Left kidney (tissue), 1 donor: ENCODE measurements at regions not wholly inside any gene's neighbourhood (a gene's known extent, or its start where the extent isn't known, plus 50 kb on each side); places are given as distances from the start of the nearest gene placed in this dataset.
"Not testable (repeated sequence)": the region's sequence is repeated elsewhere in the genome, so short reads cannot be mapped to it uniquely, and the experiment has no call there.

ENCODE experiments used
- DNase-seq: peaks from one replicate; pipeline ENCODE4 v3.0.0-alpha.2; 2013

DNA sequence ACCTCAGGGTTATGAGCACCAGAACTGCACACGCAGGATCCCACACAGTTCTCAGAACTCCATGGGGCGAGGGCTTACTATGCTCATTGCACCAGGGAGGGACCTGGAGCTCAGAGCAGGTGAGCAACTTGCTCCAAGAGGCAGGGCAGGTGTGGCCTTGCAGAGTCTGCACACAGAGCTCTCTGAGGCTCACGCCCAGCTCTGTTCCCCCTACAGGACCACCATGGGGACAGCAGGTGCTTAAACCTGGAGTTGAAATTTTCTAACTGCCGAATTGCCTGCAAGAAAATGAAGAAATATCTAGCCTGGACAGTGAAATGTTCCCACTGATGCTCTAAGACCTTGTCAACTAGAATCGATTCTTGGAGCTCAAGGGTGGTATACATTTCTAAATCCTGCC is 49.9 kb upstream of the MSMB start:
- DNase-seq: not testable (repeated sequence)

DNA sequence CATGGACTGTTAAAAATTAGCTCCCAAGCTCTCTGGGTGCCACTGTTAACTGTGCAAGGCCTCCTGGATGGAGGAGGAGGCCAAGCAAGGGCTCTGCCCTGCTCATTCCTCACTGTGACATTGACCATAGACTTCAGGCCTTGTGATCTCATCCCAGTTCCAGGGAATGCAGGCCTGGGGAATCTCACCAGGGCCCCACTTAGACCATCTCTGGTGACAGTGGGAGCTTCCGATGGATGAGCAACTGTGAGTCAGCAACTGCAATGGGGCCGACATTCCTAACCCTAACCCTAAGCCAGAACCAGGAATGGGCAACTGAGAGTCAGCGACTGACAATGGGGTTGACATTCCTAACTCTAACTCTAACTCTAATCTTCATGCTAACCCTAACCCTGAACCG is 50.4 kb upstream of the MSMB start:
- DNase-seq: no peak

DNA sequence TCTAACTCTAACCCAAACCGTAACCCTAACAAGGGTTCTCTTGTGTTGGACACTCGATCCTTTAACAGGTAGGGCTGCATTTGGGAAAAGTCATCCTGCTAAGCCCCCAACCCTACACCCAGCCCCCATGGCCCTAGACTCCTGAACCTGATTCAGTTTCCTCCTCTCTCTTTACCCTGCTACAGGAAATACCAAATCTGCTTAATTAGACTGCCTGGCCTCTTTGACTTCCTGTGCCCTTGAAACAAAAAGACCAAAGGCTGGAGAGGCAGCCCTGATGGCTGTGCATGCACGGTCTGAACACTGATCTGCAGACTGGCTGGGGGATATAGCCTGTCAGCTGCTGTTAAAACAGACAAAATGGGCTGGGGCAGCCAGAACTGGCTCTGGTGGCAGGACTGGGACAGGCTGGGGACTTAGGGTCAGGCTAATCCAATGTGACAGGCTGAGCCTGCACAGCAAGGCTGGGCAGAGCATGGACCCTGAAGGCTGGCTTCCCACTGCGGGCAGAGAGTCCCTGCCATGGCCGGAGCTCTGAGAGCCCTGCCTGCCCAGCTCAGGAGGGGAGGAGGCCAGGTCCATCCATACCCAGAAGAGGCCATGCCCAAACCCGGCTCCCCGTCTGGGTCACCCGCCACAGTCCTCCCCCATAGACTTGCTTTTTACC is 51.0 kb upstream of the MSMB start:
- no peak for DNase-seq

DNA sequence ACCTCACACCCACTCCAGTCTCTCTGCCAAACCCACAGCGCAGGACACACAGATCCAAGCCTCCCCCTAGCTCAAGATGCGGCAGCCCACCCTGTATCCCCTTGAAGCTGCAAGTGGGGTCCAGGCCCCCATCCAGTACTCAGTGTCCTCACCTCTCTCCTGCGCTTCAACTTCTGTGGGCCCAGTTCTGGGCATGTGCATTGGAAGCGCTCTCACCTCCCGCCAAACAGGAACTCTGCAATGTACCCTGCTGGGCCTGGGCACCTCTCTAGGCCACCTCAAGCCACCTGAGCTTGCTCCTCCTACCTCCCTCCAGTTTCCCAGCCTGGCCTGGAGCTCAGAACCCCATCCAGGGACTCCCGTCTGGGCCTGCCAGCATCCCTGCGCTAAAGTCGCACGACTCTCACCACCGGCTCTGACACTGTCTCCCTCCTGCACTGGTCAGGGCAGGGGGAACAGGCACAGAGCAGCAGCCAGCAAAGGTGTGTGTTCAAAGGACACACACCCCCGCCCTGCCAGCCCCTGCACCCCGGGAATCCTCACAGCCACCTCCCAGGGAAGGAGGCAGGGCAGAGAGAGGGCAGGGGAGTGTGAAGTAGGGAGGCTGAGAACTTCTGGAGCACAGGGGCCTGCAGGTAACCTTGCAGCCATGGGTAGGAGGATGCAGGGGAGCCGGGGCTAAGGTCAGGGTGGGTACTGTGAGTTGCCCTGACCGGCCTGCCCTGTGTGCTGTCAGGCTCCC is 51.7 kb upstream of the MSMB start:
- no peak for DNase-seq

DNA sequence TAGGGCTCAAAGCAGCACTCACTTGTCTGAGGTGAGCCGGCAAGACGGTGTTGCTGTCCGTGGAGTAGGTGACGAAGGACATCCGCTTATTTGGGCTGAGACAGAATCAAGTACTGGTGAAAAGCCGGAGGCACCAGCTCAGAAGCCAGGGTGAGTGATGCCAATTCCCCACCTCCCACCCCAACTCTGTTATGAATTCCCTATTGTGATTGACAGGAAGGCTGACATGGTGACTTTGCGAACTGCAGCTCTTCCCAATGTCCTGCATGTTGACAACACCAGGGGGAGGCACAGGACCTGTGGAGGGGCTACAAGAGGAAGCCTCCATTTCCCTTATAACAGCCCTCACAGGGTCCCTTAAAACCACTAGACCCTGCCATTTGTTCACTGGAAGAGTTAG is 52.3 kb upstream of the MSMB start:
- no peak for DNase-seq

DNA sequence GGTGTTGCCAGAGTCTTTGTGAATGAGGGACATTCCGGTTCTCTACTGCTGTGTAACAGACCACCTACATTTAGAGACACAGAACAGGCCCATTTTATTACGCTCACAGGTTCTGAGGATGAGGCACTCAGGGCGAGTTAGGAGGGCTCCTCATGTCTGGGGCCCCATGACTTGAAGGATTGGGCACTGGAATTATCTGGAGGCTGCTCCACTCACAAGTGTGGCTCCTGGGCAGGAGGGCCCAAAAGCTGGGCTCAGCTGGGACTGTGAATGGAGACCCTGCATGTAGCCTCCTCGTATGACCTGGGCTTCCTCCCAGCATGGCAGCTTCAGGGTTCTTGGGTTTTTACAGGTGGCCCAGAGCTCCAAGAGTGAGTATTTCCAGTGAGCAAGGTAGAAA is 52.9 kb upstream of the MSMB start:
- DNase-seq: not testable (repeated sequence)

GRCh38 chr10:46104071-46104585 is 58.1 kb upstream of the MSMB start:
- no peak for DNase-seq

GRCh38 chr10:46105416-46105815 is 59.3 kb upstream of the MSMB start:
- DNase-seq: not testable (repeated sequence)

DNA sequence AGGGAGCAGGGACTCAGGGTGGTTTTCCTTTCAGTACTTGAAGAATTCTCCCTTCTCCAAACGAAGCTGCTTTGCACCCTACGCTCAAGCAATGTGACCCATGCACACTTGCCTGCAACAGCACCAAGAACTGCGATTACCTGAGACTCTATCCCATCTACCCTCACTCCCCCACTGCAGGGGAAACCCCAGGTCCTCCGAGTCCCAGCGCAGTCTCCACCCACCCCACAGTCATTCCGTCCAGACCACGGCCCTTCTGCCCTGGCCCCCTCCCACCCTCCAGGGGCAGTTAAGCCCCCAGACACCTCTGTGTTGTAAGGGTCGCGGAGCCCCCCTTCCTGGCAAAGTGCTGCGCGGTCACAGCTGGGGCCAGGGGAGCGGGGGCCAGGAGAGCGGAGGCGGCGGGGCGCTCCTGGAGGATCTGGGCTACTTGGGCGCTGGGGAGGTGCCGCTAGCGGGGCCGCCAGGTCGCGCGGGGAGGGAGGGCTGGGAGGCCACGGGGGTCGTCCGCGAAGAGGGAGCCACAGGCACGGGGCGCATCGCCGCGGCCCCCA is 59.9 kb upstream of the MSMB start:
- DNase-seq: peak; percentile 10

DNA sequence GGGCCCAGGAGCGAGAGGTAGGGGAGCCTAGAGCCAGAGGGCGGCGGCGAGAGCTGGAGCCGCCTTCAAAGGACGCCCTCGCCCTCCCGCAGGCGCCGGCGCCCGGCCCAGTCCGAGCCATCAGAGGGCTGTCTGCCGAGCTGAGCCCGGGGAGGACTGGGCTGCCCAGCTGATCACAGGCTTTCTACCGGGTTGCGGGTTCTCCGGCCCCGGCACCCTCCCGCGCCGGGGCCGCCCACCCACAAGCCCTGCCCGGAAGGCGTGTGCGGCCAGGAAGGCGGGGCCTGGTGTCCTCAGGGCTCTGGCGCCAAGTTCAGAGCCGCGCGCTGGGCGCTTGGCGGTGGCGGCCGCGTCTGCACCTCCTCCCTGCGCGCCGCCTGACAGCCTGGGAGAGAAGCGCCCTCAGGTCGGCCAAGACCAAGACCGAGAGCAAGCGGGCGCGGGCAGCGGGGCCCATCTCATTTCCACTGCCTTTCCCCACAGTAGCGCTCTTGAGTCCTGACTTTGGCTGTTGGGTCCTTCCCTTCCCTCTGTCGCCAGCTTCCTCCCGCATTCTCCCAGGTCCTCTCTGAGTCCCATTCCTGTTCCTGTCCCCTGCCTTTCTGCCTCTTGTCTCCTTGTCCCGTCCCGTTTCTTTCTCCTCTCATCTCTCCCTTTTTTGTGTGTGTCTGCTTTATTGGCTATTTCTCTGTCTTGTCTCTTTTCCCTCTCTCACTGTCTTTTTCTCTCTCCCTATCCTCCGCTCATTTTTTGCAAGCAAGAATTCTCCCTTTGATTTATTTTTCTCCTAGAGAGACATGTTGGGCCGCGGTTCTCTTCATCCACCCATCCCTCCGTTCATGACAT is 60.6 kb upstream of the MSMB start:
- DNase-seq: peak; percentile 51

- not testable (repeated sequence) for DNase-seq
These were observed 62.1 kb upstream of the MSMB start for GRCh38 chr10:46108158-46108499.

DNA sequence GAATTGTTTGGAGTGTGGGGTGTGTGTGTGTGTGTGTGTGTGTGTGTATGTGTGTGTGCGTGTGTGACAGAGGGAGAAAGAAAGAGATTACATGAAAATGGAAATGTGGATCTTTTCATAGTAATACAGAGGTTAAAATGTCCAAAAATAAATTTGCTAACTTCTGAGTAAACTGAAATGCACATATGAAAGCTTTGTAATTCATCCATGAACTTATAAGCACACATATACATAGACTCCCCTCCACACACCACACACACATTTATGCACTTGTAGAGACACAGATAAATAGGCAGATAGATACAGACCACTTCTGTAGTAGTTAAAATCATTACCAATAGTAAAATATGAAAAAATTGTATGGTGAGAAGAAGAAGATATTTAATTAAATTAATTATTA is 108.2 kb upstream of the MSMB start:
- DNase-seq: not testable (repeated sequence)

DNA sequence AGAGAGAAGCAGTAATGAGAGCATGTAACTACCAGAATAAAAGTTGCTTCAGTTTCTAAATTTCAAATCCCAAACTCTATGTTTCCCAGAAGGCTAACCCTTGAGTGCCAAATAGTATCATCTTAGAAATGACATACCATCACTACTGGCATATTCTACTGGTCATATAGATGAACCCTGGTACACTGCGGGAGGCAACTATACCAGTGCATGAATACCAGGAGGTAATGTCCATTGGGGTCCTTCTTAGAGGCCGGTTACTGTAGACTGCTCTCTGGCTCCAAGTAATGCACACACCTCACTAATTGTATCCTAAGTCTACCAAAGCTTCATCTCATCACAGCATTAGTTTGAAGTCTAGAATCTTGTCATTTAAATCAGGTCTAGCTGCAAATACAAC is 108.6 kb upstream of the MSMB start:
- DNase-seq: not testable (repeated sequence)

GRCh38 chr10:46156866-46157265 is 110.8 kb upstream of the MSMB start:
- not testable (repeated sequence) for DNase-seq

- no peak for DNase-seq
These were observed 117.1 kb upstream of the ANTXRL start for GRCh38 chr10:46169736-46170135.

- no peak for DNase-seq
These were observed 116.0 kb upstream of the ANTXRL start for GRCh38 chr10:46170789-46171188.

DNA sequence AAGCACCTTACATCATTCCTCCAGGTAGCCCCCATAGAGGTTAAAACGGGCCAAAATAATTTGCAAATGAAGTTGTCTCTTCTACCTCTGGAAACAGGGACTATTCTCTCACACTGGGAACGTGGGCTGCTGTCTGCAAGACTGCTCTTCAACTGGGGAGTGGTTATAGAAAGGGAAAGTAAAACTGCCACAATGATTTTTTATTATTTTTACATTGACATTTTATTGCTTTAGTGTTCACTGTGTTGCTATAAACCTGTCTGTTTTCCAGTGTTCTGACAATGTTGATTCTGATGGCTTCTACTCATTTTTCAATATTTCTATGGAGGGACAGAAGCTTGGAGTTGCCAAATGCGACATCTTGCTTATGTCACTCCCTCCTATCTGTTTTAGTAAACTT is 115.1 kb upstream of the ANTXRL start:
- no peak for DNase-seq

GRCh38 chr10:46175296-46175695 is 111.5 kb upstream of the ANTXRL start:
- DNase-seq: no peak

GRCh38 chr10:46175831-46176230 is 111.0 kb upstream of the ANTXRL start:
- no peak for DNase-seq

GRCh38 chr10:46187431-46187830 is 99.4 kb upstream of the ANTXRL start:
- not testable (repeated sequence) for DNase-seq

DNA sequence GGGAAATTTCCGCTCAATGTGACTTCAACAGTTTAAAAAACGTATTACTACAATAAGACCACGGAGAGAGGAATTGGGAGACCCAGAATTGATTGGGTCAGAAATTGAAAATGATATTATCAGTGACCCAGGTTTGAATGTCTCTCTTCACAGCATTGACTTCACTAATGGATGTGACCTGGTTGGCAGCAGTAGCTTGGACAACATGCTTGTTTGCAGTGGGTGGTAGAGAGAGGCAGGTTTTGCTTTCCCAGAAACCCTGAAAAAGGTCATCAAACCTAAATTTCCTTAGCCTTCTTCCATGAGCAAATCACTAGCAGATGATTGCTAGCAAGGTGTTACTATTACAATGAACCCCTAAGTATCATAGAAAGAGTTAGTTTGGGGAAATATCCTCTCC is 89.7 kb upstream of the ANTXRL start:
- no peak for DNase-seq

DNA sequence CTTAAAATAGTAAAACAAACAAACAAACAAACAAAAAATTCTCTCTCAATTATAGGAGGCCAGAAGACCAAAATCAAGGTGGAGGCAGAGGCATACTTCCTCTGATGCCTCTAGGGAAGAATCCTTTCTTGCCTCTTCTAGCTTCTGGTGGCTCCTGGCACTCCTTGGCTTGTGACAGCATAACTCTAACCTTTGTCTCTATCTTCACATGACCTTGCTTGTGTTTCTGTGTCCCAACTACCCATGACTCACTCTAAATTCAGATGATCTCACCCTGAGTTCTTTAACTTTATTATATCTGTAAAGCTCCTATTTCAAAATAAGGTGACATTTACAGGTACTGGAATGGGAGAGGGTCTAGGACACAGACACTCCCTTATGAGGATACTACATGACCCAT is 88.3 kb upstream of the ANTXRL start:
- no peak for DNase-seq

GRCh38 chr10:46202405-46202804 is 84.4 kb upstream of the ANTXRL start:
- DNase-seq: not testable (repeated sequence)
